ENCODE measurements at regions not wholly inside any gene's neighbourhood (a gene's known extent, or its start where the extent isn't known, plus 50 kb on each side); places are given as distances from the start of the nearest gene placed in this dataset.

DNA sequence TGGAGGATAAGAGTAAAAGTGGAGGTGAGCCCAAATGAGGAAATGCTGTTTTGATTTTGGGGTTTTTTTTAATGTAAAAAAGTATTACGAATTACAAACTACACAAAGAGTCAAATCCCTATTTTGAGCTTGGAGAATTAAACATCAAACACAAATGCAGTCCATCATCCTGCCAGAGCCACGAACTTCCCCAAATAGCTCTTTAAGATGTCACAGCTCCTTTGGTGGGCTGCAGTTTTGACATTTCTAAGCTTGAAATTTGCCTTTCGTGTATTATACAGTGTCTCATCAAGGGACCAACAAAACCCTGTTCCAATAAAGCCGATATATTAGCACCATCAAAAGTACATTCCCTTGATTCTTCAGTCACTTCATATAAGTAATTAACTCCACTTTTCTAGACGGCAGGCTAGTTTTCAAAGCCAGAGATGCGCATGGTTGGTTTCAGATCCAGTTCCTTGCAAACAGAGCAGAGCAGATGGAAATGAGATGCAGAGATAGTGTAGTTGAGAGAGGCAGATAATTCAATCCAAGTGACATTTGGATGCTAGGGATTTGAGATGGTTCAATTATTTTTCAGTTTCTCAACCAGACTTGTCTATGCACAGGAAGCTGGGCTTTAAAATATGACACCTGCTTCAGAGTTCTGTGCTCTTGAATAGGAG, 580.9 kb downstream of the EDEM1 start:
- Histone ChIP-seq H3K79me2 (ENCODE audit: insufficient read depth, low read length) (no peaks in the 10 kb centered on the region), H3K4me2 (replicated peaks; ENCODE audit: extremely low read depth, low read length, poor library complexity, severe bottlenecking) (no peak overlapping the region), H3K4me1 (ENCODE audit: control insufficient read depth in 1 of 2, insufficient read depth in 2 of 2, low read length in 2 of 2) (no peaks in the 10 kb centered on the region), H3K27me3 (ENCODE audit: control insufficient read depth in 2 of 2, insufficient read depth in 2 of 2, low read length in 2 of 2) (no peaks in the 10 kb centered on the region), H4K20me1 (ENCODE audit: insufficient read depth, low read length) (no peaks in the 10 kb centered on the region), H3K9me3 (replicated peaks in 1 of 2; ENCODE audit: control insufficient read depth in 1 of 2, insufficient read depth in 1 of 2, low read length in 2 of 2) (no peaks in the 10 kb centered on the region), H3K36me3 (replicated peaks in 1 of 2; ENCODE audit: control insufficient read depth in 1 of 2, insufficient read depth in 2 of 2, low read length in 2 of 2) (no peaks in the 10 kb centered on the region), H2AFZ (ENCODE audit: insufficient read depth, low read depth, low read length, poor library complexity, severe bottlenecking) (no peak overlapping the region), H3K9ac (ENCODE audit: insufficient read depth, low read length, poor library complexity, severe bottlenecking) (no peak overlapping the region), H3K27ac (ENCODE audit: low read depth in 1 of 2, low read length in 2 of 2) (no peak overlapping the region), H3K4me3 (replicated peaks in 1 of 3; ENCODE audit: low read depth in 2 of 3, low read length in 3 of 3) (no peak overlapping the region)
- H3K27ac Mint-ChIP-seq: no peak overlapping the region
- H3K4me3 Mint-ChIP-seq: no peak overlapping the region
- TF ChIP-seq, protein P1, sequence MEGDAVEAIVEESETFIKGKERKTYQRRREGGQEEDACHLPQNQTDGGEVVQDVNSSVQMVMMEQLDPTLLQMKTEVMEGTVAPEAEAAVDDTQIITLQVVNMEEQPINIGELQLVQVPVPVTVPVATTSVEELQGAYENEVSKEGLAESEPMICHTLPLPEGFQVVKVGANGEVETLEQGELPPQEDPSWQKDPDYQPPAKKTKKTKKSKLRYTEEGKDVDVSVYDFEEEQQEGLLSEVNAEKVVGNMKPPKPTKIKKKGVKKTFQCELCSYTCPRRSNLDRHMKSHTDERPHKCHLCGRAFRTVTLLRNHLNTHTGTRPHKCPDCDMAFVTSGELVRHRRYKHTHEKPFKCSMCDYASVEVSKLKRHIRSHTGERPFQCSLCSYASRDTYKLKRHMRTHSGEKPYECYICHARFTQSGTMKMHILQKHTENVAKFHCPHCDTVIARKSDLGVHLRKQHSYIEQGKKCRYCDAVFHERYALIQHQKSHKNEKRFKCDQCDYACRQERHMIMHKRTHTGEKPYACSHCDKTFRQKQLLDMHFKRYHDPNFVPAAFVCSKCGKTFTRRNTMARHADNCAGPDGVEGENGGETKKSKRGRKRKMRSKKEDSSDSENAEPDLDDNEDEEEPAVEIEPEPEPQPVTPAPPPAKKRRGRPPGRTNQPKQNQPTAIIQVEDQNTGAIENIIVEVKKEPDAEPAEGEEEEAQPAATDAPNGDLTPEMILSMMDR (IDR thresholded peaks at IDR 0.05): no peak
- peaks cover 0 to 2% (median 0%) of the 10 kb centered on the region in 7 donors for H3K9me3 Mint-ChIP-seq
- H3K27me3 Mint-ChIP-seq (ENCODE audit: low read depth in 3 of 3): peaks cover 0 to 3% (median 0%) of the 10 kb centered on the region in 3 donors
- WGBS (ENCODE audit: insufficient coverage): 26% methylated on average over 2 of the region's 6 CpGs
- no peak for DNase-seq
- no peaks in the 10 kb centered on the region for H3K36me3 Mint-ChIP-seq
- intact Hi-C loops (cut with micrococcal nuclease): no loop called here
- no peaks in the 10 kb centered on the region for H3K4me1 Mint-ChIP-seq

DNA sequence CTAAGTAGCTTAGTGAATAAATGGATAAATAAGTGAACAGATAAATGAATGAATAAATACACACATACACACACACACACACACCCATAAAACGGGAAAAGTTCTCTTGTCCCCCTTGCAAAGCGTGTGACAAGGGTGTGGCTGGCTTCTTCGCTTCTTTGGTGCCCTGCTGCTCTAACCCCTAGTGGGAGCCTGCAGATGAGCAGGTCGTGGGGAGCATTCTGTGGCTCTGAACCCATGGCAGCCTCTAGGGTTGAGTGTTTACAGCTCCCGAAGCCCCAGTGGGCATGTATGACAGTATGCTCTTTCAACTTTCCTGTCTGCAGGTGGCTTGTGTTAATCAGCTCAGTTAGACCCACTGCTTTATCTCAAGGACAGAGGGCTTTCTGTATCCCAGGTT, 582.3 kb downstream of the EDEM1 start:
- intact Hi-C loops (cut with micrococcal nuclease): no loop called here
- TF ChIP-seq, protein P1 (IDR thresholded peaks at IDR 0.05): no peak
- no peak overlapping the region for H3K9ac ChIP-seq (ENCODE audit: insufficient read depth, low read length, poor library complexity, severe bottlenecking)
- Mint-ChIP-seq H3K4me3 (no peak overlapping the region), H3K9me3 (peaks cover 0 to 2% (median 0%) of the 10 kb centered on the region in 7 donors), H3K4me1 (no peaks in the 10 kb centered on the region), H3K27ac (no peak overlapping the region), H3K27me3 (ENCODE audit: low read depth in 3 of 3) (peaks cover 0 to 3% (median 0%) of the 10 kb centered on the region in 3 donors), H3K36me3 (no peaks in the 10 kb centered on the region)
- no peak overlapping the region for H2AFZ ChIP-seq (ENCODE audit: insufficient read depth, low read depth, low read length, poor library complexity, severe bottlenecking)
- no peaks in the 10 kb centered on the region for H3K36me3 ChIP-seq (replicated peaks in 1 of 2; ENCODE audit: control insufficient read depth in 1 of 2, insufficient read depth in 2 of 2, low read length in 2 of 2)
- WGBS (ENCODE audit: insufficient coverage): 88% methylated on average over 3 of the region's 5 CpGs
- H3K79me2 ChIP-seq (ENCODE audit: insufficient read depth, low read length): no peaks in the 10 kb centered on the region
- H4K20me1 ChIP-seq (ENCODE audit: insufficient read depth, low read length): no peaks in the 10 kb centered on the region
- DNase-seq: no peak
- no peaks in the 10 kb centered on the region for H3K9me3 ChIP-seq (replicated peaks in 1 of 2; ENCODE audit: control insufficient read depth in 1 of 2, insufficient read depth in 1 of 2, low read length in 2 of 2)
- no peak overlapping the region for H3K4me3 ChIP-seq (replicated peaks in 1 of 3; ENCODE audit: low read depth in 2 of 3, low read length in 3 of 3)
- no peaks in the 10 kb centered on the region for H3K4me1 ChIP-seq (ENCODE audit: control insufficient read depth in 1 of 2, insufficient read depth in 2 of 2, low read length in 2 of 2)
- H3K4me2 ChIP-seq (replicated peaks; ENCODE audit: extremely low read depth, low read length, poor library complexity, severe bottlenecking): no peak overlapping the region
- H3K27ac ChIP-seq (ENCODE audit: low read depth in 1 of 2, low read length in 2 of 2): no peak overlapping the region
- H3K27me3 ChIP-seq (ENCODE audit: control insufficient read depth in 2 of 2, insufficient read depth in 2 of 2, low read length in 2 of 2): no peaks in the 10 kb centered on the region
